CD14-positive monocyte (primary cell): ENCODE measurements at regions not wholly inside any gene's neighbourhood (a gene's known extent, or its start where the extent isn't known, plus 50 kb on each side); places are given as distances from the start of the nearest gene placed in this dataset.

ENCODE experiments used
- DNase-seq, 3 donors: peaks; one replicate each; pipeline ENCODE4 v3.0.0-alpha.2; 2011 to 2022
- H2AFZ ChIP-seq: 2 replicates; pipeline ENCODE4 v1.6.0; 2012; ENCODE audit warnings: mild to moderate bottlenecking, low read depth, low read length, inconsistent platforms; ENCODE audit not compliant: insufficient read depth, poor library complexity, severe bottlenecking
- H3K27ac ChIP-seq, 2 donors: 1 replicate in 1 of 2; 2 replicates in 1 of 2; pipeline ENCODE4 v1.5.1; 2012 to 2013; ENCODE audit warnings: low read length in 2 of 2, control low read depth in 1 of 2, inconsistent platforms in 1 of 2, low read depth in 1 of 2, mild to moderate bottlenecking in 1 of 2
- H3K27me3 ChIP-seq, 2 donors: one replicate each; pipeline versions ENCODE4 v1.6.0 to v1.6.1; 2011 to 2013; ENCODE audit warnings: low read length in 2 of 2; ENCODE audit not compliant: control insufficient read depth in 2 of 2, insufficient read depth in 2 of 2
- H3K36me3 ChIP-seq, 2 donors: replicated peaks in 1 of 2; 1 replicate in 1 of 2; 2 replicates in 1 of 2; pipeline versions ENCODE4 v1.5.1 to v1.6.1; 2012 to 2013; ENCODE audit warnings: low read length in 2 of 2, control low read depth in 1 of 2, inconsistent platforms in 1 of 2, mild to moderate bottlenecking in 1 of 2; ENCODE audit not compliant: insufficient read depth in 2 of 2, control insufficient read depth in 1 of 2
- H3K4me1 ChIP-seq, 2 donors: 1 replicate in 1 of 2; 2 replicates in 1 of 2; pipeline versions ENCODE4 v1.5.1 to v1.6.1; 2012 to 2013; ENCODE audit warnings: low read length in 2 of 2, control low read depth in 1 of 2, inconsistent platforms in 1 of 2, mild to moderate bottlenecking in 1 of 2, moderate library complexity in 1 of 2; ENCODE audit not compliant: insufficient read depth in 2 of 2, control insufficient read depth in 1 of 2
- H3K4me2 ChIP-seq: replicated peaks from 2 replicates; pipeline ENCODE3; 2012; ENCODE audit warnings: low read length, moderate library complexity, mild to moderate bottlenecking; ENCODE audit not compliant: poor library complexity, severe bottlenecking; ENCODE audit errors: extremely low read depth
- H3K4me3 ChIP-seq, 3 experiments: fragments of 200-600 bp in 1 of 3; sonication (generic) in 1 of 3; replicated peaks in 1 of 3; 1 replicate in 2 of 3; 2 replicates in 1 of 3; pipeline ENCODE4 v1.5.1; 2011 to 2013; ENCODE audit warnings: low read length in 3 of 3, mild to moderate bottlenecking in 3 of 3, control low read depth in 2 of 3, low read depth in 2 of 3, inconsistent platforms in 1 of 3, moderate library complexity in 1 of 3
- H3K79me2 ChIP-seq: 2 replicates; pipeline ENCODE4 v1.6.0; 2012; ENCODE audit warnings: mild to moderate bottlenecking, control low read depth, inconsistent platforms, low read length, moderate library complexity; ENCODE audit not compliant: insufficient read depth
- H3K9ac ChIP-seq: 2 replicates; pipeline ENCODE4 v1.6.0; 2017; ENCODE audit warnings: low read length, mild to moderate bottlenecking; ENCODE audit not compliant: insufficient read depth, poor library complexity, severe bottlenecking
- H3K9me3 ChIP-seq, 2 donors: replicated peaks in 1 of 2; 1 replicate in 1 of 2; 2 replicates in 1 of 2; pipeline versions ENCODE4 v1.5.1 to v1.6.1; 2012 to 2013; ENCODE audit warnings: low read length in 2 of 2, control low read depth in 1 of 2; ENCODE audit not compliant: control insufficient read depth in 1 of 2, insufficient read depth in 1 of 2
- H4K20me1 ChIP-seq: 2 replicates; pipeline ENCODE4 v1.6.0; 2012; ENCODE audit warnings: mild to moderate bottlenecking, low read length, control low read depth, moderate library complexity; ENCODE audit not compliant: insufficient read depth
- H3K27ac Mint-ChIP-seq, 7 donors: one replicate each; pipeline ENCODE4 v1.8.0; 2020; ENCODE audit warnings: mild to moderate bottlenecking in 7 of 7, mixed read lengths in 7 of 7, moderate library complexity in 6 of 7, inconsistent platforms in 2 of 7
- H3K27me3 Mint-ChIP-seq, 3 donors: one replicate each; pipeline ENCODE4 v1.8.0; 2021 to 2022; ENCODE audit warnings: low read depth in 3 of 3, mild to moderate bottlenecking in 3 of 3, mixed read lengths in 3 of 3, moderate library complexity in 3 of 3, inconsistent platforms in 1 of 3
- H3K36me3 Mint-ChIP-seq, 2 donors: one replicate each; pipeline ENCODE4 v1.8.0; 2020; ENCODE audit warnings: mixed read lengths in 2 of 2, inconsistent platforms in 1 of 2, mild to moderate bottlenecking in 1 of 2
- H3K4me1 Mint-ChIP-seq: one replicate; pipeline ENCODE4 v1.8.0; 2020; ENCODE audit warnings: mild to moderate bottlenecking, mixed read lengths
- H3K4me3 Mint-ChIP-seq, 2 donors: one replicate each; pipeline ENCODE4 v1.8.0; 2020; ENCODE audit warnings: mild to moderate bottlenecking in 2 of 2, mixed read lengths in 2 of 2, moderate library complexity in 1 of 2
- H3K9me3 Mint-ChIP-seq, 7 donors: one replicate each; pipeline ENCODE4 v1.8.0; 2020 to 2022; ENCODE audit warnings: mixed read lengths in 7 of 7, mild to moderate bottlenecking in 6 of 7, moderate library complexity in 6 of 7, inconsistent platforms in 2 of 7
- WGBS: methylation state at CpG from one replicate; pipeline ENCODE4 v1.1.5; 2013; ENCODE audit warnings: missing lambda C conversion rate; ENCODE audit not compliant: insufficient coverage; 5-methylcytosine and 5-hydroxymethylcytosine counted together
- intact Hi-C, 2 donors: fragments of 100-400 bp; cut with micrococcal nuclease; formaldehyde crosslinking; loops; one replicate each; pipeline versions ENCODE4 v1.15.0 to v1.15.1; 2023
- TF ChIP-seq, protein P1 (sequence below): fragments of 200-600 bp; IDR thresholded peaks from one replicate; pipeline ENCODE4 v1.8.0; 2022; ENCODE audit warnings: antibody characterized with exemption, mild to moderate bottlenecking

DNA sequence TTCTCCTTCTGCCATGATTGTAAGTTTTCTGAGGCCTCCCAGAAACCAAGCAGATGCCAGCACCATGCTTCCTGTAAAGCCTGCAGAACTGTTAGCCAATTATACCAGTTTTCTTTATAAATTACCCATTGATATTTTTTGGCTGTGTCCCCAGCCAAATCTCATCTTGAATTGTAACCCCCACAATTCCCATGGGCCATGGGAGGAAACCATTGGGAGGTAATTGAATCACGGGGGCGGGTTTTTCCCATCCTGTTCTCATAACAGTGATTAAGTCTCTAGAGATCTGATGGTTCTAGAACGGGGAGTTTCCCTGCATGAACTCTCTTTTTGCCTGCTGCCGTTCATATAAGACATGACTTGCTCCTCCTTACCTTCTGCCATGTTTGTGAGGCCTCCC, 788.5 kb downstream of the C6orf118 start:
- Mint-ChIP-seq H3K4me1 (no peaks in the 10 kb centered on the region), H3K36me3 (no peaks in the 10 kb centered on the region), H3K9me3 (peaks cover 5 to 28% (median 13%) of the 10 kb centered on the region in 7 donors), H3K4me3 (no peak overlapping the region), H3K27ac (no peak overlapping the region), H3K27me3 (no peaks in the 10 kb centered on the region)
- H3K4me1 ChIP-seq: no peaks in the 10 kb centered on the region
- H3K27me3 ChIP-seq: no peaks in the 10 kb centered on the region
- no peak overlapping the region for H2AFZ ChIP-seq
- no peak overlapping the region for H3K4me3 ChIP-seq
- H3K79me2 ChIP-seq: no peaks in the 10 kb centered on the region
- DNase-seq: no peak
- WGBS: 100% methylated on average over 1 of the region's 4 CpGs
- H3K27ac ChIP-seq: no peak overlapping the region
- TF ChIP-seq, protein P1, sequence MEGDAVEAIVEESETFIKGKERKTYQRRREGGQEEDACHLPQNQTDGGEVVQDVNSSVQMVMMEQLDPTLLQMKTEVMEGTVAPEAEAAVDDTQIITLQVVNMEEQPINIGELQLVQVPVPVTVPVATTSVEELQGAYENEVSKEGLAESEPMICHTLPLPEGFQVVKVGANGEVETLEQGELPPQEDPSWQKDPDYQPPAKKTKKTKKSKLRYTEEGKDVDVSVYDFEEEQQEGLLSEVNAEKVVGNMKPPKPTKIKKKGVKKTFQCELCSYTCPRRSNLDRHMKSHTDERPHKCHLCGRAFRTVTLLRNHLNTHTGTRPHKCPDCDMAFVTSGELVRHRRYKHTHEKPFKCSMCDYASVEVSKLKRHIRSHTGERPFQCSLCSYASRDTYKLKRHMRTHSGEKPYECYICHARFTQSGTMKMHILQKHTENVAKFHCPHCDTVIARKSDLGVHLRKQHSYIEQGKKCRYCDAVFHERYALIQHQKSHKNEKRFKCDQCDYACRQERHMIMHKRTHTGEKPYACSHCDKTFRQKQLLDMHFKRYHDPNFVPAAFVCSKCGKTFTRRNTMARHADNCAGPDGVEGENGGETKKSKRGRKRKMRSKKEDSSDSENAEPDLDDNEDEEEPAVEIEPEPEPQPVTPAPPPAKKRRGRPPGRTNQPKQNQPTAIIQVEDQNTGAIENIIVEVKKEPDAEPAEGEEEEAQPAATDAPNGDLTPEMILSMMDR: no peak
- H4K20me1 ChIP-seq: no peaks in the 10 kb centered on the region
- H3K9me3 ChIP-seq: peaks cover 24 to 34% of the 10 kb centered on the region in 2 donors
- H3K9ac ChIP-seq: no peak overlapping the region
- intact Hi-C loops: no loop called here
- H3K36me3 ChIP-seq: no peaks in the 10 kb centered on the region
- no peak overlapping the region for H3K4me2 ChIP-seq

DNA sequence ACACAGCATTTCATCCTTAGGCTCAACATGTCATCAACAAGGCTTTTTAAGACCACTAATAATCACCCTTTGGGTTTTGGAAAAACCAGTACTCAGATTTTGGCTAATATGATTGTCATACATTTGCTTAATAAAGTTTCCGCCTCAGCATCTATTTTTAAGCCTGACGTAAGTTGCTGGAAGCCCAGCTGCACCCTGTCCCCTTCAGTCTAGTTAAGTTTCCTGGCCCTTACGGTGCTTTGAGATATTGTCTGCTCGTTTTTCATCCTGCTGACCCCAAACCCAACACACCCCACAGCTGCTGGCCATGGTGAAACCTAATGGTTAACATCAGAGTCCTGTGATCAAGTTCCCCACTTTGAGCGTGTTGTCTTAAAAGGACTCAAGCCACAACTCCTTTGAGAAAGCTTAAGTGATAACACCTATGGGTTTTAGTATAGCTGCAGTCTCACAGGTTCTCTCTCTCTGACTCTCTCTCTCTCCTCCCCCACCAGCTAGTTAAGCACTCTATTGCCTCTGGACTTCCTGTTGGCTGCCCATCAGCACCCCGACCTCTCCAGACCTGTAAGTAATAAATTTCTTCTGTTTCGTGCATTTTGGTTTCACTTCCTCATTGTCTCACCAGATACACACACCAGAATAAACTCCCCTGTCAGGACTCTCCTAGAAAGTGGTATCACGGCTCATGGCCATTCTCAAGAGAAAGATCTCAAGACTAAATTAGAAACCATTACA, 802.0 kb downstream of the C6orf118 start:
- H3K4me1 ChIP-seq: no peaks in the 10 kb centered on the region
- intact Hi-C loops: no loop called here
- TF ChIP-seq, protein P1: no peak
- H3K27ac Mint-ChIP-seq: peak overlapping the region in 1 of 7 donors; percentile 6
- peaks cover 19 to 31% of the 10 kb centered on the region in 2 donors for H3K9me3 ChIP-seq
- no peak overlapping the region for H3K4me3 ChIP-seq
- DNase-seq: no peak
- H3K27ac ChIP-seq: no peak overlapping the region
- H3K79me2 ChIP-seq: no peaks in the 10 kb centered on the region
- H3K36me3 ChIP-seq: no peaks in the 10 kb centered on the region
- no peaks in the 10 kb centered on the region for H3K4me1 Mint-ChIP-seq
- no peak overlapping the region for H3K9ac ChIP-seq
- H3K4me2 ChIP-seq: no peak overlapping the region
- H3K27me3 ChIP-seq: no peaks in the 10 kb centered on the region
- peaks cover 4 to 17% (median 9%) of the 10 kb centered on the region in 7 donors for H3K9me3 Mint-ChIP-seq
- H3K36me3 Mint-ChIP-seq: no peaks in the 10 kb centered on the region
- H2AFZ ChIP-seq: no peak overlapping the region
- whole genome bisulfite sequencing: 58% methylated on average over 5 of the region's 8 CpGs
- no peak overlapping the region for H3K4me3 Mint-ChIP-seq
- no peaks in the 10 kb centered on the region for H4K20me1 ChIP-seq
- H3K27me3 Mint-ChIP-seq: no peaks in the 10 kb centered on the region
